Fibroblast of villous mesenchyme (primary cell): ENCODE measurements at regions not wholly inside any gene's neighbourhood (a gene's known extent, or its start where the extent isn't known, plus 50 kb on each side); places are given as distances from the start of the nearest gene placed in this dataset.
"Not testable (repeated sequence)": the region's sequence is repeated elsewhere in the genome, so short reads cannot be mapped to it uniquely, and the experiment has no call there.

Experiments used
- DNase-seq: peaks from one replicate; pipeline ENCODE4 v3.0.0-alpha.2; 2010; ENCODE audit warnings: low read depth
- H3K4me3 ChIP-seq: 2 replicates; pipeline ENCODE4 v1.5.1; 2011; ENCODE audit warnings: low read depth, mild to moderate bottlenecking, low read length
- TF ChIP-seq, protein P1 (sequence below): IDR thresholded peaks from 2 replicates; pipeline ENCODE4 v1.5.1; 2012; ENCODE audit warnings: low read depth, mild to moderate bottlenecking, low read length; ENCODE audit not compliant: insufficient read depth

- H3K4me3 ChIP-seq, result no peak overlapping the region
- DNase-seq, result peak; percentile 75
- TF ChIP-seq, protein P1, sequence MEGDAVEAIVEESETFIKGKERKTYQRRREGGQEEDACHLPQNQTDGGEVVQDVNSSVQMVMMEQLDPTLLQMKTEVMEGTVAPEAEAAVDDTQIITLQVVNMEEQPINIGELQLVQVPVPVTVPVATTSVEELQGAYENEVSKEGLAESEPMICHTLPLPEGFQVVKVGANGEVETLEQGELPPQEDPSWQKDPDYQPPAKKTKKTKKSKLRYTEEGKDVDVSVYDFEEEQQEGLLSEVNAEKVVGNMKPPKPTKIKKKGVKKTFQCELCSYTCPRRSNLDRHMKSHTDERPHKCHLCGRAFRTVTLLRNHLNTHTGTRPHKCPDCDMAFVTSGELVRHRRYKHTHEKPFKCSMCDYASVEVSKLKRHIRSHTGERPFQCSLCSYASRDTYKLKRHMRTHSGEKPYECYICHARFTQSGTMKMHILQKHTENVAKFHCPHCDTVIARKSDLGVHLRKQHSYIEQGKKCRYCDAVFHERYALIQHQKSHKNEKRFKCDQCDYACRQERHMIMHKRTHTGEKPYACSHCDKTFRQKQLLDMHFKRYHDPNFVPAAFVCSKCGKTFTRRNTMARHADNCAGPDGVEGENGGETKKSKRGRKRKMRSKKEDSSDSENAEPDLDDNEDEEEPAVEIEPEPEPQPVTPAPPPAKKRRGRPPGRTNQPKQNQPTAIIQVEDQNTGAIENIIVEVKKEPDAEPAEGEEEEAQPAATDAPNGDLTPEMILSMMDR, result peak; percentile 77
Measured at GRCh38 chr14:30005114-30005808, 77.6 kb upstream of the PRKD1 start.

DNA sequence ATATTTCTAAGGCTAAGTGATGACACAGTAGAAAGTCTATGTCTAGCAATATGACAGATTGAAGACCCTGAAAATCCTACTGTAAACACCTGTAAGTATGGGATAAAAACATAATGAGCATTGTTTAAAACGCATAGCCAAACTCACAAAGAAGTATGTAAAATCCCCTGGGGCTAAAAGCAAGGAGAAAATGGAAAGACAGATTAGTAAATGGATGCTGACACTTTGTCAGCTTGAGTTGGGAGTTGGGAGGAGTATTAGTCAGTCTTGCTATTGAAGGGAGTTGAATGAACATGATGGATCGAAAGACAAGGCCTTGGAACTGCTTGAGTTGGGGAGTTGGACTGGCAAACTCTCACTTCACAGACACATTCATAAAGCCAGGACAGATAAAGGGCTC is 79.0 kb upstream of the PRKD1 start:
- H3K4me3 ChIP-seq, result no peak overlapping the region
- DNase-seq, result no peak
- TF ChIP-seq, protein P1, result no peak

- H3K4me3 ChIP-seq, result no peak overlapping the region
- no peak for DNase-seq
- TF ChIP-seq, protein P1, result no peak
Measured at GRCh38 chr14:30015489-30015888, 87.8 kb upstream of the PRKD1 start.

- TF ChIP-seq, protein P1, result no peak
- DNase-seq, result no peak
- no peak overlapping the region for H3K4me3 ChIP-seq
Measured at GRCh38 chr14:30016002-30016401, 88.4 kb upstream of the PRKD1 start.

DNA sequence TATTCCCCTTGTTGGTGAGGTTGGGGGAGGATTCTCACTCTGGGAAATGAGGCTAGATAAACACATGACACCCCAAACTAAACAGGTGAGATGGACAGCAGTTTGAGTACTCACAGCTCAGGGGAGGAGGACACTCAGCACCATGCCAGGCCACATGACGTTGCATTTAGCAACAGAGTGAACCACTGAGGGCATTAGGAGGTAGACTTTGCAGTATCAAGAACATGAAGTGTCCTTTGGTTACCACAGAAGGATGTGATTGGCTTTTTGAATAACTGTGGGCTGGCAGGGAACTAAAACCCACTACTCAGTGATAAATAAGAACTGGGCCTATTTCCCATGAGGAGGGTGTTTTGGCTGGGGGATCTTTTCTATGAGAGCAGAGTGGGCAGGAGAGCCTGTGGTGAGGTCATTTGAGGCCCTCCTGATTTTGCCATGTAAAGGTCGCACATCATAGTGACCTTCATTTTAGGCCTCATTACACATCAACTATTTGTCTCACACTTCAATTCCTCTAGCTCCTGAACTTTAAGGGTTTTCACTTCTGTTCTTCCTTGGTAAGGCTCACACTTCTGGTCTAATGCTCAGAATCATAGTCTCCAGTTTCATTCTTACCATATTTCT is 89.8 kb upstream of the PRKD1 start:
- no peak for DNase-seq
- H3K4me3 ChIP-seq, result no peak overlapping the region
- TF ChIP-seq, protein P1, result no peak

DNA sequence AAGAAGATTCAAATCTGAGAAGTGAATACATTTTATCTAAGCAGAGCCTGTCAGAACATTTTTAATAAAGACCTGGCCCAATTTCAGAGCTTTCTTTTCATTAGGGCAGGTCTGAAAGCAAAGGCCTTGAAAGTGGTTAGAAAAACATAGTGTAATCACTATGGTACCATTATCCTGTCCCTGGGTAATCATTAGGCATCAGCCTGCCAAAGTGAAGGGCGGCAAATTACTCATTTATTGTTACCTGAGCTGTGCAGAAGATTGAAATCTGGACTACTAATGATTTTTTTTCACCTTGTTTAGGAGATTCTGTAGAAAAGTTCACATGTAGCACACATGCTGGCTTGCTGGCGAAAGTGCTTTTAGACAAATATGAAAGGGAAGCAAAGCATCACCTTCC is 92.6 kb upstream of the PRKD1 start:
- no peak overlapping the region for H3K4me3 ChIP-seq
- no peak for DNase-seq
- TF ChIP-seq, protein P1, result no peak

- no peak for DNase-seq
- no peak overlapping the region for H3K4me3 ChIP-seq
- TF ChIP-seq, protein P1, result no peak
Measured at GRCh38 chr14:30020687-30021086, 93.0 kb upstream of the PRKD1 start.

DNA sequence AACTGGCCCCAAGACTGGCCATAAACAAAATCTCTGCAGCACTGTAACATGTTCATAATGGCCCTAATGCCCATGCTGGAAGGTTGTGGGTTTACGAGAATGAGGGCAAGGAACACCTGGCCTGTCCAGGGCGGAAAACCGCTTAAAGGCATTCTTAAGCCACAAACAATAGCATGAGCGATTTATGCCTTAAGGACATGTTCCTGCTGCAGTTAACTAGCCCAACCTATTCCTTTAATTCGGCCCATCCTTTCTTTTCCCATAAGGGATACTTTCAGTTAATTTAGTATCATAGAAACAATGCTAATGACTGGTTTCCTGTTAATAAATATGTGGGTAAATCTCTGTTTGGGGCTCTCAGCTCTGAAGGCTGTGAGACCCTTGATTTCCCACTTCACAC is 95.7 kb upstream of the PRKD1 start:
- H3K4me3 ChIP-seq, DNase-seq: not testable (repeated sequence)
